ENCODE measurements at regions not wholly inside any gene's neighbourhood (a gene's known extent, or its start where the extent isn't known, plus 50 kb on each side); places are given as distances from the start of the nearest gene placed in this dataset.

- no peak overlapping the region for H2AFZ ChIP-seq (ENCODE audit: low read depth, low read length, poor library complexity, severe bottlenecking)
- no peak for ATAC-seq
- POLR2A ChIA-PET: interaction anchor here (0.7 kb wide), 1 partner anchor 42 kb away, joined by 3 read pairs; no protein-coding TSS in a partner anchor
- no peaks in the 10 kb centered on the region for H3K36me3 ChIP-seq (ENCODE audit: control insufficient read depth in 1 of 2, insufficient read depth in 2 of 2, low read length in 2 of 2)
- no peaks in the 10 kb centered on the region for H3K27me3 ChIP-seq (ENCODE audit: insufficient read depth, low read length)
- no peak overlapping the region for H3K4me2 ChIP-seq (ENCODE audit: low read length)
- DNase-seq (ENCODE audit: low read depth, low spot score): no peak
- intact Hi-C loops (cut with micrococcal nuclease): no loop called here
- RAD21 ChIA-PET (ENCODE audit: low non-redundant PET in 1 of 2, low total read pairs in 2 of 2, uncharacterized antibody in 2 of 2, unreplicated experiment in 2 of 2): no interaction called here
- H3K27ac ChIP-seq (ENCODE audit: low read depth, low read length): no peak overlapping the region
- H3K4me3 ChIP-seq (replicated peaks in 1 of 2; ENCODE audit: low read depth in 1 of 2, low read length in 2 of 2): no peak overlapping the region
- BruUV-seq (replicated peaks): no TSS peak
- no peak for TF ChIP-seq YY1 (IDR thresholded peaks at IDR 0.05; ENCODE audit: extremely low read depth, insufficient replicate concordance, low read depth, low read length)
- TF ChIP-seq EZH2 (IDR thresholded peaks at IDR 0.05): no peak
- no peak for TF ChIP-seq POLR2AphosphoS5 (IDR thresholded peaks at IDR 0.05; ENCODE audit: low read depth, low read length)
- TF ChIP-seq, protein P1, sequence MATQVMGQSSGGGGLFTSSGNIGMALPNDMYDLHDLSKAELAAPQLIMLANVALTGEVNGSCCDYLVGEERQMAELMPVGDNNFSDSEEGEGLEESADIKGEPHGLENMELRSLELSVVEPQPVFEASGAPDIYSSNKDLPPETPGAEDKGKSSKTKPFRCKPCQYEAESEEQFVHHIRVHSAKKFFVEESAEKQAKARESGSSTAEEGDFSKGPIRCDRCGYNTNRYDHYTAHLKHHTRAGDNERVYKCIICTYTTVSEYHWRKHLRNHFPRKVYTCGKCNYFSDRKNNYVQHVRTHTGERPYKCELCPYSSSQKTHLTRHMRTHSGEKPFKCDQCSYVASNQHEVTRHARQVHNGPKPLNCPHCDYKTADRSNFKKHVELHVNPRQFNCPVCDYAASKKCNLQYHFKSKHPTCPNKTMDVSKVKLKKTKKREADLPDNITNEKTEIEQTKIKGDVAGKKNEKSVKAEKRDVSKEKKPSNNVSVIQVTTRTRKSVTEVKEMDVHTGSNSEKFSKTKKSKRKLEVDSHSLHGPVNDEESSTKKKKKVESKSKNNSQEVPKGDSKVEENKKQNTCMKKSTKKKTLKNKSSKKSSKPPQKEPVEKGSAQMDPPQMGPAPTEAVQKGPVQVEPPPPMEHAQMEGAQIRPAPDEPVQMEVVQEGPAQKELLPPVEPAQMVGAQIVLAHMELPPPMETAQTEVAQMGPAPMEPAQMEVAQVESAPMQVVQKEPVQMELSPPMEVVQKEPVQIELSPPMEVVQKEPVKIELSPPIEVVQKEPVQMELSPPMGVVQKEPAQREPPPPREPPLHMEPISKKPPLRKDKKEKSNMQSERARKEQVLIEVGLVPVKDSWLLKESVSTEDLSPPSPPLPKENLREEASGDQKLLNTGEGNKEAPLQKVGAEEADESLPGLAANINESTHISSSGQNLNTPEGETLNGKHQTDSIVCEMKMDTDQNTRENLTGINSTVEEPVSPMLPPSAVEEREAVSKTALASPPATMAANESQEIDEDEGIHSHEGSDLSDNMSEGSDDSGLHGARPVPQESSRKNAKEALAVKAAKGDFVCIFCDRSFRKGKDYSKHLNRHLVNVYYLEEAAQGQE (IDR thresholded peaks at IDR 0.05; ENCODE audit: low read depth): no peak
- TF ChIP-seq ATF3 (IDR thresholded peaks at IDR 0.05): no peak
- TF ChIP-seq, protein P2, sequence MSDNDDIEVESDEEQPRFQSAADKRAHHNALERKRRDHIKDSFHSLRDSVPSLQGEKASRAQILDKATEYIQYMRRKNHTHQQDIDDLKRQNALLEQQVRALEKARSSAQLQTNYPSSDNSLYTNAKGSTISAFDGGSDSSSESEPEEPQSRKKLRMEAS (IDR thresholded peaks at IDR 0.05): no peak
- no peak for TF ChIP-seq CTCF (IDR thresholded peaks at IDR 0.05 in 2 of 3, conservative IDR thresholded peaks at IDR 0.05 in 1 of 3; ENCODE audit: borderline replicate concordance in 1 of 3, insufficient read depth in 1 of 3, low read depth in 2 of 3, low read length in 2 of 3)
- no peak for TF ChIP-seq ZNF274 (IDR thresholded peaks at IDR 0.05; ENCODE audit: low read depth, low read length)
- no peak for TF ChIP-seq EGR1 (IDR thresholded peaks at IDR 0.05; ENCODE audit: low read depth)
- no peak for TF ChIP-seq JUND (IDR thresholded peaks at IDR 0.05)
- TF ChIP-seq, protein P3, sequence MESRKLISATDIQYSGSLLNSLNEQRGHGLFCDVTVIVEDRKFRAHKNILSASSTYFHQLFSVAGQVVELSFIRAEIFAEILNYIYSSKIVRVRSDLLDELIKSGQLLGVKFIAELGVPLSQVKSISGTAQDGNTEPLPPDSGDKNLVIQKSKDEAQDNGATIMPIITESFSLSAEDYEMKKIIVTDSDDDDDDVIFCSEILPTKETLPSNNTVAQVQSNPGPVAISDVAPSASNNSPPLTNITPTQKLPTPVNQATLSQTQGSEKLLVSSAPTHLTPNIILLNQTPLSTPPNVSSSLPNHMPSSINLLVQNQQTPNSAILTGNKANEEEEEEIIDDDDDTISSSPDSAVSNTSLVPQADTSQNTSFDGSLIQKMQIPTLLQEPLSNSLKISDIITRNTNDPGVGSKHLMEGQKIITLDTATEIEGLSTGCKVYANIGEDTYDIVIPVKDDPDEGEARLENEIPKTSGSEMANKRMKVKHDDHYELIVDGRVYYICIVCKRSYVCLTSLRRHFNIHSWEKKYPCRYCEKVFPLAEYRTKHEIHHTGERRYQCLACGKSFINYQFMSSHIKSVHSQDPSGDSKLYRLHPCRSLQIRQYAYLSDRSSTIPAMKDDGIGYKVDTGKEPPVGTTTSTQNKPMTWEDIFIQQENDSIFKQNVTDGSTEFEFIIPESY (IDR thresholded peaks at IDR 0.05; ENCODE audit: extremely low read depth, insufficient replicate concordance, low read length): no peak
- no peak for TF ChIP-seq POLR2A (IDR thresholded peaks at IDR 0.05; ENCODE audit: borderline replicate concordance, extremely low read depth, insufficient read depth, insufficient read length)
- TF ChIP-seq FOSL1 (IDR thresholded peaks at IDR 0.05; ENCODE audit: low read depth): no peak
- TF ChIP-seq CEBPB (IDR thresholded peaks at IDR 0.05; ENCODE audit: low read depth): no peak
- CTCF ChIA-PET: interaction anchor here (1.0 kb wide), 1 partner anchor 621 kb away, joined by 3 read pairs; no protein-coding TSS in a partner anchor
- H3K79me2 ChIP-seq (ENCODE audit: insufficient read depth, low read length): no peaks in the 10 kb centered on the region
- no peaks in the 10 kb centered on the region for H3K9me3 ChIP-seq (ENCODE audit: control insufficient read depth in 1 of 2, insufficient read depth in 1 of 2, low read depth in 1 of 2, low read length in 2 of 2)
- no peaks in the 10 kb centered on the region for H4K20me1 ChIP-seq (ENCODE audit: insufficient read depth)
- H3K9me2 ChIP-seq (ENCODE audit: insufficient read depth): no peaks in the 10 kb centered on the region
- no peak overlapping the region for H3K9ac ChIP-seq (ENCODE audit: low read length)
- H3K4me1 ChIP-seq (ENCODE audit: control insufficient read depth in 1 of 2, insufficient read depth in 2 of 2, low read length in 2 of 2): no peaks in the 10 kb centered on the region
These were observed 71.7 kb upstream of the PRICKLE1 start for GRCh38 chr12:42660968-42661937.
